KMS-11 (cell line): ENCODE measurements at regions not wholly inside any gene's neighbourhood (a gene's known extent, or its start where the extent isn't known, plus 50 kb on each side); places are given as distances from the start of the nearest gene placed in this dataset.
"Not testable (repeated sequence)": the region's sequence is repeated elsewhere in the genome, so short reads cannot be mapped to it uniquely, and the experiment has no call there.

Experiments used
- H2AFZ ChIP-seq: fragments of 200-600 bp; sonication (generic); 2 replicates; pipeline ENCODE4 v1.6.1; 2016; ENCODE audit warnings: antibody characterized with exemption, mixed run types, low read depth
- H3K27ac ChIP-seq: fragments of 200-600 bp; sonication (generic); 2 replicates; pipeline ENCODE4 v1.6.1; 2016; ENCODE audit warnings: mild to moderate bottlenecking, mixed run types
- H3K27me3 ChIP-seq: fragments of 200-600 bp; sonication (generic); 2 replicates; pipeline ENCODE4 v1.6.1; 2017; ENCODE audit warnings: mild to moderate bottlenecking, low read depth, mixed run types, moderate library complexity; ENCODE audit not compliant: insufficient read depth
- H3K36me3 ChIP-seq: fragments of 200-600 bp; sonication (generic); 2 replicates; pipeline ENCODE4 v1.6.1; 2017; ENCODE audit warnings: mild to moderate bottlenecking, mixed run types; ENCODE audit not compliant: insufficient read depth
- H3K4me1 ChIP-seq: fragments of 200-600 bp; sonication (generic); 2 replicates; pipeline ENCODE4 v1.6.1; 2016; ENCODE audit warnings: mild to moderate bottlenecking, low read depth, mixed run types; ENCODE audit not compliant: poor library complexity, severe bottlenecking
- H3K4me2 ChIP-seq: fragments of 200-600 bp; sonication (generic); 2 replicates; pipeline ENCODE4 v1.7.0; 2016; ENCODE audit warnings: mild to moderate bottlenecking, mixed run types
- H3K4me3 ChIP-seq: fragments of 200-600 bp; sonication (generic); IDR thresholded peaks from 2 replicates; pipeline ENCODE4 v1.6.1; 2017; ENCODE audit warnings: low read depth, low read length, mixed read lengths; ENCODE audit not compliant: insufficient read depth
- H3K79me2 ChIP-seq: fragments of 200-600 bp; sonication (generic); 2 replicates; pipeline ENCODE4 v1.6.1; 2016; ENCODE audit warnings: low read depth, mixed run types; ENCODE audit not compliant: insufficient read depth
- H3K9ac ChIP-seq: fragments of 200-600 bp; sonication (generic); 2 replicates; pipeline ENCODE4 v1.6.1; 2016; ENCODE audit warnings: mild to moderate bottlenecking, mixed run types
- H4K20me1 ChIP-seq: fragments of 200-600 bp; sonication (generic); 2 replicates; pipeline ENCODE4 v1.6.1; 2016; ENCODE audit warnings: mild to moderate bottlenecking, mixed run types; ENCODE audit not compliant: insufficient read depth
- CTCF ChIP-seq: fragments of 200-600 bp; sonication (generic); conservative IDR thresholded peaks from 2 replicates; pipeline ENCODE4 v1.6.1; 2017; ENCODE audit warnings: low read depth, mild to moderate bottlenecking, antibody characterized with exemption, low read length, moderate library complexity, mixed read lengths

DNA sequence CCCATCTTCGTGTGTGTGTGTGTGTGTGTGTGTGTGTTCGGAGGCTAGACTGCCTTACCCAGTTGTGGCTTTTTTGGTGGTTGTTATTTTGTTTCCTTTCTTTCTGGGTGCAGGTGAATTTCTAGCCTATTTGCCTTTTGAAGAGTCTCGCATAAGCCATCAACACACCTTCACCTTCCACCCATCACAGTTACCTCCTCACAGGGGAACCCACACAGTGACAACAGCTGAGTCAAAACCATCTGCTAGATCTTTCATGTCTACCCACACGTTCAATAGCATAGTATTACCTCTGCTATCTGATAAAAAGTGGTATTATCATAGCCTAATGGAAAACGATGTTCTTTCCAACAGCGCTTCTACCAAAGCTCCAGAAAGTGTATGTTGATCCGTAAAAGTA lies 303.2 kb upstream of the TMTC4 start:
- Histone ChIP-seq H3K27ac (no peak overlapping the region), H3K79me2 (no peaks in the 10 kb centered on the region), H4K20me1 (no peaks in the 10 kb centered on the region), H3K27me3 (no peaks in the 10 kb centered on the region), H3K4me3 (no peak overlapping the region), H3K4me2 (no peak overlapping the region), H3K36me3 (no peaks in the 10 kb centered on the region), H3K9ac (no peak overlapping the region), H3K4me1 (no peaks in the 10 kb centered on the region), H2AFZ (no peak overlapping the region)
- TF ChIP-seq CTCF = no peak

DNA sequence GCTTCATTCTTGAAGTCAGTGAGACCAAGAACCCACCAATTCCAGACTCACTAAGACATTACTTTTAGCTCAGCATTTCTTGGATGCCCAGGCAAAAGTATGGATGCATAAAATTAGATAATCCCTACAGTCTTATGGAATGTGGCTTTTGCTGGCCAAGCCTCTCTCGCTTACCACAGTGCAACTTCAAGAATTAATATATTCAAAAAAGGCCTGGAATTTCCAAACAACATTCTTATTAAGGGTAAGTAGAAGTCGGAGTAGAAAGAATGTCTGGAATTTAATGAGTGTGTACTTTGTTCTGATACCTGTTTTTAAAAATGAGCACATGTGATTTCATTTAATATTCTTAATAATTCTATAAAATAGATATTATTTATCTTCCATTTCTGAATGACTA lies 302.4 kb upstream of the TMTC4 start:
- H3K4me3 ChIP-seq = no peak overlapping the region
- no peaks in the 10 kb centered on the region for H3K79me2 ChIP-seq
- no peaks in the 10 kb centered on the region for H4K20me1 ChIP-seq
- H3K27me3 ChIP-seq = no peaks in the 10 kb centered on the region
- H3K4me1 ChIP-seq = no peaks in the 10 kb centered on the region
- no peak for TF ChIP-seq CTCF
- no peaks in the 10 kb centered on the region for H3K36me3 ChIP-seq
- no peak overlapping the region for H3K4me2 ChIP-seq
- H3K9ac ChIP-seq = no peak overlapping the region
- H3K27ac ChIP-seq = no peak overlapping the region
- no peak overlapping the region for H2AFZ ChIP-seq

DNA sequence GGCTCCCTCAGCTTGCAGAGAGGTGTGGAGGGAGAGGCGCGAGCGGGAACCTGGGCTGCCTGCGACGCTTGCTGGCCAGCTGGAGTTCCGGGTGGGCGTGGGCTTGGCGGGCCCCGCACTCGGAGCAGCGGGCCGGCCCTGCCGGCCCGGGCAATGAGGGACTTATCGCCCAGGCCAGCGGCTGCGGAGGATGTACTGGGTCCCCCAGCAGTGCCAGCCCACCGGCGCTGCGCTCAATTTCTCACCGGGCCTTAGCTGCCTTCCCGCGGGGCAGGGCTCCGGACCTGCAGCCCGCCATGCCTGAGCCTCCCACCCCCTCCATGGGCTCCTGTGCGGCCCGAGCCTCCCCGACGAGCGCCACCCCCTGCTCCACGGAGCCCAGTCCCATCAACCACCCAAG lies 301.1 kb upstream of the TMTC4 start:
- H3K36me3 ChIP-seq, H3K27me3 ChIP-seq, H3K4me3 ChIP-seq, H3K79me2 ChIP-seq, H3K27ac ChIP-seq, H4K20me1 ChIP-seq, H3K9ac ChIP-seq, H2AFZ ChIP-seq, H3K4me2 ChIP-seq, H3K4me1 ChIP-seq: not testable (repeated sequence)

GRCh38 chr13:100962585-100962984 lies 288.0 kb upstream of the TMTC4 start:
- Histone ChIP-seq H4K20me1 (no peaks in the 10 kb centered on the region), H3K36me3 (no peaks in the 10 kb centered on the region), H3K79me2 (no peaks in the 10 kb centered on the region), H3K4me2 (no peak overlapping the region), H3K27me3 (no peaks in the 10 kb centered on the region), H3K9ac (no peak overlapping the region), H2AFZ (no peak overlapping the region), H3K4me1 (no peaks in the 10 kb centered on the region), H3K4me3 (no peak overlapping the region), H3K27ac (no peak overlapping the region)
- no peak for TF ChIP-seq CTCF

GRCh38 chr13:100961186-100961585 lies 286.6 kb upstream of the TMTC4 start:
- TF ChIP-seq CTCF = no peak
- H2AFZ ChIP-seq = no peak overlapping the region
- no peak overlapping the region for H3K9ac ChIP-seq
- no peaks in the 10 kb centered on the region for H4K20me1 ChIP-seq
- H3K4me3 ChIP-seq = no peak overlapping the region
- no peak overlapping the region for H3K27ac ChIP-seq
- no peaks in the 10 kb centered on the region for H3K79me2 ChIP-seq
- H3K27me3 ChIP-seq = no peaks in the 10 kb centered on the region
- H3K4me2 ChIP-seq = no peak overlapping the region
- no peaks in the 10 kb centered on the region for H3K4me1 ChIP-seq
- no peaks in the 10 kb centered on the region for H3K36me3 ChIP-seq
